ENCODE measurements at regions not wholly inside any gene's neighbourhood (a gene's known extent, or its start where the extent isn't known, plus 50 kb on each side); places are given as distances from the start of the nearest gene placed in this dataset.

GRCh38 chr5:179484761-179485160 lies 65.6 kb upstream of the RUFY1 start:
- Mint-ChIP-seq H3K4me3 (ENCODE audit: unreplicated experiment) (no peak overlapping the region), H3K9me3 (ENCODE audit: unreplicated experiment) (no peaks in the 10 kb centered on the region), H3K27me3 (ENCODE audit: insufficient read depth, unreplicated experiment) (no peaks in the 10 kb centered on the region), H3K4me1 (ENCODE audit: insufficient read depth, unreplicated experiment) (no peaks in the 10 kb centered on the region), H3K27ac (ENCODE audit: low read depth, unreplicated experiment) (no peak overlapping the region), H3K36me3 (ENCODE audit: insufficient read depth, unreplicated experiment) (no peaks in the 10 kb centered on the region)
- ChIA-PET POLR2A (no interaction called here), CTCF (interaction anchor here (0.6 kb wide), 1 partner anchor 267 kb away, joined by 4 read pairs; no protein-coding TSS in a partner anchor)
- BruUV-seq (replicated peaks): no TSS peak
- TF ChIP-seq, protein P1, sequence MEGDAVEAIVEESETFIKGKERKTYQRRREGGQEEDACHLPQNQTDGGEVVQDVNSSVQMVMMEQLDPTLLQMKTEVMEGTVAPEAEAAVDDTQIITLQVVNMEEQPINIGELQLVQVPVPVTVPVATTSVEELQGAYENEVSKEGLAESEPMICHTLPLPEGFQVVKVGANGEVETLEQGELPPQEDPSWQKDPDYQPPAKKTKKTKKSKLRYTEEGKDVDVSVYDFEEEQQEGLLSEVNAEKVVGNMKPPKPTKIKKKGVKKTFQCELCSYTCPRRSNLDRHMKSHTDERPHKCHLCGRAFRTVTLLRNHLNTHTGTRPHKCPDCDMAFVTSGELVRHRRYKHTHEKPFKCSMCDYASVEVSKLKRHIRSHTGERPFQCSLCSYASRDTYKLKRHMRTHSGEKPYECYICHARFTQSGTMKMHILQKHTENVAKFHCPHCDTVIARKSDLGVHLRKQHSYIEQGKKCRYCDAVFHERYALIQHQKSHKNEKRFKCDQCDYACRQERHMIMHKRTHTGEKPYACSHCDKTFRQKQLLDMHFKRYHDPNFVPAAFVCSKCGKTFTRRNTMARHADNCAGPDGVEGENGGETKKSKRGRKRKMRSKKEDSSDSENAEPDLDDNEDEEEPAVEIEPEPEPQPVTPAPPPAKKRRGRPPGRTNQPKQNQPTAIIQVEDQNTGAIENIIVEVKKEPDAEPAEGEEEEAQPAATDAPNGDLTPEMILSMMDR (IDR thresholded peaks at IDR 0.05; ENCODE audit: unreplicated experiment): no peak
- no peak for DNase-seq (ENCODE audit: unreplicated experiment)
- intact Hi-C loops (cut with micrococcal nuclease): no loop called here

DNA sequence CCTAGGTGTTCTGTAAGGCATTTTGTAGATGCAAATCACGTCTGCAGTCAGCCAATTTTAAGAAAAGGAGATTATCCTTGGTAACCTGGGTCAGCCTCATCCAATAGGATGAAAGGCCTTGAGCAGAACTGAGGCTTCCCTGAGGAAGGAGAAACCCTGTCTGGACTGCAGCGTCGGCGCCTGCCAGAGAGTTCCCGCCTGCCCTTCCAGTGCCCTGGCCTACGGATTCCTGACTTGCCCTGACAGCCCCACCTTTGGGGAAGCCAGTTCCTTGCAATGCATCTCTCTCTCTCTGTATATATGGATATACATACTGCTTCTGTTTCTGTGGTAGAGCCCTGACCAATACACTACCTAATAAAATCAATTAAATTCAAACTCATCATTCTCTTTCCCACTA lies 66.2 kb upstream of the RUFY1 start:
- TF ChIP-seq, protein P1 (IDR thresholded peaks at IDR 0.05; ENCODE audit: unreplicated experiment): no peak
- CTCF ChIA-PET: no interaction called here
- no peaks in the 10 kb centered on the region for H3K9me3 Mint-ChIP-seq (ENCODE audit: unreplicated experiment)
- intact Hi-C loops (cut with micrococcal nuclease): no loop called here
- H3K4me1 Mint-ChIP-seq (ENCODE audit: insufficient read depth, unreplicated experiment): no peaks in the 10 kb centered on the region
- BruUV-seq (replicated peaks): no TSS peak
- H3K27me3 Mint-ChIP-seq (ENCODE audit: insufficient read depth, unreplicated experiment): no peaks in the 10 kb centered on the region
- H3K4me3 Mint-ChIP-seq (ENCODE audit: unreplicated experiment): no peak overlapping the region
- no peaks in the 10 kb centered on the region for H3K36me3 Mint-ChIP-seq (ENCODE audit: insufficient read depth, unreplicated experiment)
- DNase-seq (ENCODE audit: unreplicated experiment): no peak
- H3K27ac Mint-ChIP-seq (ENCODE audit: low read depth, unreplicated experiment): no peak overlapping the region
- POLR2A ChIA-PET: no interaction called here

DNA sequence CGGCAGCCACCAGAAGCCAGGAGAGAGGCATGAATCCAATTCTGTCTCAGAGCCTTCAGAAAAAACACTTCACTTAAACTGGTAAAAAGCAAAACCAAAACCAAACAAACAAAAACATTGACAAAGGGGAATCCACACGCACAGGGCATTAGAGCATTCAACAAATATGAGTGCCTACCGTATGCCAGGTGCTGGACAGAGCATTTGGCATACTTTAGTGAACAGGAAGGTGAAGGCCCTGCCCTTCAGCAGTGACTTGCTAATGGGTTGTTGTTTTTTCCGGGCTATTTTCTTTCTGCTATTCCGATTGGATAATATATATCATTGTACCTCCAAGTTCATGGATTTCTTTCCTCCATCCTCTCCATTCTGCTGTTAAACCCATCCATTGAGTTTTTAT lies 71.7 kb upstream of the RUFY1 start:
- peaks cover 5% of the 10 kb centered on the region for H3K36me3 Mint-ChIP-seq (ENCODE audit: insufficient read depth, unreplicated experiment)
- H3K4me3 Mint-ChIP-seq (ENCODE audit: unreplicated experiment): no peak overlapping the region
- no peaks in the 10 kb centered on the region for H3K4me1 Mint-ChIP-seq (ENCODE audit: insufficient read depth, unreplicated experiment)
- intact Hi-C loops (cut with micrococcal nuclease): no loop called here
- no TSS peak for BruUV-seq (replicated peaks)
- H3K27ac Mint-ChIP-seq (ENCODE audit: low read depth, unreplicated experiment): no peak overlapping the region
- ChIA-PET CTCF (no interaction called here), POLR2A (interaction anchor here (0.6 kb wide), 1 partner anchor 1899 kb away, joined by 4 read pairs; no protein-coding TSS in a partner anchor)
- TF ChIP-seq, protein P1 (IDR thresholded peaks at IDR 0.05; ENCODE audit: unreplicated experiment): no peak
- H3K9me3 Mint-ChIP-seq (ENCODE audit: unreplicated experiment): no peaks in the 10 kb centered on the region
- H3K27me3 Mint-ChIP-seq (ENCODE audit: insufficient read depth, unreplicated experiment): no peaks in the 10 kb centered on the region
- DNase-seq (ENCODE audit: unreplicated experiment): no peak

DNA sequence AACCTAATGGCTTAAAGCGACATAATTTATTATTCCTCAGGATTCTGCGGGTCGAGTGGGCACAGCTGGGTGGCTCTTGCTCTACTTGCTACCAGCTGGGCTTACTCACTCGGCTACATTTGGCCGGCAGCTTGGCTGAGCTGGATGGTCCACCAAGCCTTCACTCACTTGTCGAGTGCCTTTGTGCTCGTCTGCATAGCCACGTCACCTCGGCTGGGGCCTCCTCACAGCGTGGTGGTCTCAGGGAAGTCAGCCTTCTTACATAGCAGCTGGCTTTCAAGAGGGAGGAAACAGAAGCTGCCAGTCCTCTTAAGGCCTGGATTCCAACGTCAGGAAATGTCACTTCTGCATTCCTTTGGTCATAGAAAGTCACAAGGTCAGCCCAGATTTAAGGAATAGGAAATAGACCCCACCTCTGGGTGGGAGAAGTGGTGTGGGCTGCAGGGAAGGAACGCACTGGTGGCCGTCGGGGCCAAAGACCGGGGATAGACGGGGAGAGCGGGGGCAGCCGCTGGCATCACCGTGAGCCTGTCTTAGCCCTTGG lies 75.1 kb upstream of the RUFY1 start:
- BruUV-seq (replicated peaks): no TSS peak
- H3K27ac Mint-ChIP-seq (ENCODE audit: low read depth, unreplicated experiment): no peak overlapping the region
- no peak for DNase-seq (ENCODE audit: unreplicated experiment)
- peaks cover 7% of the 10 kb centered on the region for H3K9me3 Mint-ChIP-seq (ENCODE audit: unreplicated experiment)
- no peaks in the 10 kb centered on the region for H3K27me3 Mint-ChIP-seq (ENCODE audit: insufficient read depth, unreplicated experiment)
- ChIA-PET CTCF (no interaction called here), POLR2A (no interaction called here)
- peaks cover 5% of the 10 kb centered on the region for H3K36me3 Mint-ChIP-seq (ENCODE audit: insufficient read depth, unreplicated experiment)
- intact Hi-C loops (cut with micrococcal nuclease): no loop called here
- no peak overlapping the region for H3K4me3 Mint-ChIP-seq (ENCODE audit: unreplicated experiment)
- TF ChIP-seq, protein P1 (IDR thresholded peaks at IDR 0.05; ENCODE audit: unreplicated experiment): no peak
- H3K4me1 Mint-ChIP-seq (ENCODE audit: insufficient read depth, unreplicated experiment): no peaks in the 10 kb centered on the region
